ENCODE measurements at regions not wholly inside any gene's neighbourhood (a gene's known extent, or its start where the extent isn't known, plus 50 kb on each side); places are given as distances from the start of the nearest gene placed in this dataset.

DNA sequence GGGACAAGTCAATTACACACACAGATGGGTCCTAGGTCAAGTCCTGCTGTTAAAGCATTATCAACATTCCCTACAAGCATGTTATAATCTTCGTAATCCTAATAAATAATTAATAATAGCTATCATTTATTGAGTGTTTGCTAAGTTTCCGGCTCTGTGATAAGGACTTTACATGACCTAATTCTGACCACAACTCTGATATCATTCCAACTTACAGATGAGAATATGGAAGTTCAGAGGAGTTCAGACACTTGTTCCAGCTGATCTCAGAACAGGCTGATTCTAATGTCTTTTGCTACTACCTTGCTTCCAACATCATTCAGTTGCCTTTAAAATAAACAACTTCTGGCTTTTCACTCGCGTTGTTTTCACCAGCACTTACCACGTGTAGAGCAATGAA, 770.1 kb upstream of the CXADR start:
- no peak for DNase-seq (ENCODE audit: low spot score)

GRCh38 chr21:16743317-16743716, 769.5 kb upstream of the CXADR start:
- DNase-seq (ENCODE audit: low spot score), result no peak

GRCh38 chr21:16750926-16751325, 761.9 kb upstream of the CXADR start:
- DNase-seq (ENCODE audit: low spot score), result no peak

DNA sequence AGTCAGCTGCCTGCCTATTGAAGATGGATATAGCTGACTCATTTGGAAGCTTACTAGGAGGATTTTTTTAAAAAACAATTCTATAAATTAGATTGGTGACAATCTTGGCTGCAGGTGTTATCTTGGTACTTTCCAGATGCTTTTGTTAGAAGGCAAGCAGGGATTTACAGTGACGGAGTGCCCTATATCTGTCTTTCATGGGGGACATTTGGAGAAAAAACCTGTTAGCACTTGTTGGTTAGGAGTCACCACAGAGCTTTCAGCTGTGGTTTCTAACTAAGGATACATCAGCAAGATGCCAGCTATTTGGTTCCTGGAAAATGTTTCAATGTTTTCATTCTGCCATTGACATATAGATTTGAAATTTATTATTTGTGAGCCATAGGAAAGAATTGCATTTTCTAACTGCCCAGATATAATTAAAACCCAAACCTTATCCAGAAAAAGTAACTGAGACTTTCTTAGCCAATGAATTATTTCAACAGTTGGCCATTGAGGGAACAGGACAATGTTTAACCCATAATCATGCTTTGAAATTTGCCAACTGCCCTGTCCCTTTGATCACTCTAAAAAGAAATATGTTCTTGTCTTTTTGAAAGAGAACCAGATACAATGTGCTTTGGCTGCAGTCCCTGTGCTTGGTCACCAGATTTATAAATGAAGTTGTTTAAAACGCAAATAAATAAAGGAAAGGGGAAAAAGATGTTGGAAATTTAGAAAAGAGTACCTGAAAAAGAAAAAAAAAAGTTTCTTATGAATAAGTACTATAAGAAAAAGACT, 761.0 kb upstream of the CXADR start:
- DNase-seq (ENCODE audit: low spot score), result no peak

- no peak for DNase-seq (ENCODE audit: low spot score)
Observed at GRCh38 chr21:16752475-16752857, 760.4 kb upstream of the CXADR start.

GRCh38 chr21:16755061-16755460, 757.8 kb upstream of the CXADR start:
- no peak for DNase-seq (ENCODE audit: low spot score)

GRCh38 chr21:16767201-16767600, 745.6 kb upstream of the CXADR start:
- no peak for DNase-seq (ENCODE audit: low spot score)

- no peak for DNase-seq (ENCODE audit: low spot score)
Observed at GRCh38 chr21:16768096-16768495, 744.7 kb upstream of the CXADR start.

DNA sequence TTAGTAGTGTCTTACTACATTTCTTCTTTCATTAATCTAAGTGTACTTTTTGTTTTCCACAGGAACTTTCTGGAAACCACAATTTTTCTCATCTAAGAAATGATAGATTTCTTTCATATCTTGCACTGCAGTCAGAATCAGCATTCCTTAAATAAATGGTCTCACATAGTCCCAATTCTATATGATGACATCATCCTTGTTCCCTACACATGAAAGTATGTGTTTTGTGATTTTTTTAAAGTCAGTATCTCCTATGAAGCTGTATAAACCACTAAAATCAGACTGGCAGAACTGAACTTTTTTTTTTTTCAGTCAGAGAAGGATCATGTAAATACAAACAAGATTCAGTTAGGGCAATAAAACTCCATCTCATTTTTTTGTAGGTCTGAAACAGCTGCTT, 742.6 kb upstream of the CXADR start:
- no peak for DNase-seq (ENCODE audit: low spot score)

DNA sequence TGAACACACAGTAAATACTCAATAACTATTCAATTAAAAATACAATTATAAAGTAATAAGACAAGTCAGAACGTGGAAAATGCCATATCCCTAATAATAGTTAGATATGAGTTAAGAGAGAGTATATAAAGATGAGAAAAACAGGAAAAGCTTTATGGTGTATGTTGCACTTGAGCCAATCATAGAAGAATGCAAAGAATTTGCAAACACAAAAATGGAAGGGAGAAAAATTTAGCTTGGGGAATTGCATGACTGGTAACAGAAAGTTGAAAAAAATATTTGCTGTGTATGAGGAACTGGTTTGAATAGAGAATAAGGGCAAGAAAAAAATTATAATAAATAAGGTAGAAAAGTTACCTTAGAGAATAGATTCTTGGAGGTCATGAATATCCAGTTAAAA, 739.6 kb upstream of the CXADR start:
- DNase-seq (ENCODE audit: low spot score), result no peak

DNA sequence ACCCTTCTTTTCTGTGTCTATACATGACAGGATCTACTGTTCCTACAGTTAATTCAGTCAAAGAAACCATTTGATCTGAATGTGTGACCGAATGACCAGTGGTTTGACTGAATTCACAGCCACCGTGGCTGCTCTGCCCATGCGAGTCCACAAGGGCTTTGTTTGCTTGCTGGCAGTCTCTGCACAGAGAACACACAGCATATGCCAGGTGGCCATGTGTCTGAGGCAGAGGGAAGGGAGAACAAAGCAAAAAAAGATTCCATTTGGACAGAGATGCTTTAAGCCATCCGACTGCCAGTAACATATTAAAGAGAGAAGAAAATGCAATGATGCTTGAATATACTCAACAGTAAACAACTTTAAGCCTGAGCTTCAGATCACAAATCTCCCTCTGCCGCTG, 737.8 kb upstream of the CXADR start:
- DNase-seq (ENCODE audit: low spot score), result no peak

DNA sequence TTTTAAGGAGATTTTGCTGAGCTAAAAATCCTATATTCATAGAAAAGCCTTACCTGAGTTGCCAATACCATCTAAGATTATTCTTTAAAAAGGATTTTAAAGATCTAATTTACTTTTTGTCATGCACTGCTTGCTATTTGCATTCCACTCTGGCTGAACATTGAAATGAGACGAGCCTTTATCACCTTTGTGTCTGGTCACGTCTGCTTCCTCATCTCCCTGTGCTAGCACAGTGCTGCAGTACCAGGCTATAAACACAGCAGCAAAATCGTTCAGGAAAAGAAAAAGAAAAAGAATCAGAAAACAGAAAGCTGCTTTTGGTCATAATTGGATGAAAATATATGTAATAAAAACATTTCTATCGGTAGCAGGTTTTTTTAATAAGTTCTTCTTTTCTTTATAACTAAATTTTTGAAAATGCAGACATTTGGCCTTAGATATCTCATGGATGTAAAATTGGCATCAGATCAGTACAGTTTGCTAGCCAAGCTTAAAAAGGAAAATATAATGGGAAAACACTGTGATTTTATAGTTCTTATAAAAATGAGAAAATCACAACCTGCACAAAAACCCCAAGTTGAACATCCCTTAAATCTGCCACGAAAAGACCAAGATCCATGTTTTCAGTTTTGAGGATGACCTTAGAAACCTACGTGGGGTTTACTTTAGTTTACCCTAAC, 735.7 kb upstream of the CXADR start:
- DNase-seq (ENCODE audit: low spot score), result no peak

DNA sequence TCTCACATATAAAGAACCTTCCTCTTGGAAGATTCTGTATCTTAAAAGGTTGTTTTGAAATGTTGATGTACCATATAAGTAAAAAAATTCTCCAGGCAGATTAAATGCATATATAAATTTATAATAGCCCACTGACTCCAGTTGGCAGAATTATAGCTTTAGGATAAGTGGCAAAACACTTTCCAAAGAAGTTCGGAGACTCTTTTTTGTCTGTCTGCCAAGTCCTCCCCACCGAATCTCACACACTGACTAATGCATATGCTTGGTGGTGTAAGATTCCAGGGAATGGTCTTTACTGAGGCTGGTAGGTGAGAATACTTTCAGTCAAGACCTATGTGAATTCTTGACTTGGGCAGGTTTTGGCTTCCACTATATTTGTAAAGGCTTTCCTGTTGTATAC, 724.3 kb upstream of the CXADR start:
- DNase-seq (ENCODE audit: low spot score), result no peak

- DNase-seq (ENCODE audit: low spot score), result no peak
Observed at GRCh38 chr21:16789636-16790035, 723.2 kb upstream of the CXADR start.

GRCh38 chr21:16792101-16792500, 720.7 kb upstream of the CXADR start:
- DNase-seq (ENCODE audit: low spot score), result no peak

DNA sequence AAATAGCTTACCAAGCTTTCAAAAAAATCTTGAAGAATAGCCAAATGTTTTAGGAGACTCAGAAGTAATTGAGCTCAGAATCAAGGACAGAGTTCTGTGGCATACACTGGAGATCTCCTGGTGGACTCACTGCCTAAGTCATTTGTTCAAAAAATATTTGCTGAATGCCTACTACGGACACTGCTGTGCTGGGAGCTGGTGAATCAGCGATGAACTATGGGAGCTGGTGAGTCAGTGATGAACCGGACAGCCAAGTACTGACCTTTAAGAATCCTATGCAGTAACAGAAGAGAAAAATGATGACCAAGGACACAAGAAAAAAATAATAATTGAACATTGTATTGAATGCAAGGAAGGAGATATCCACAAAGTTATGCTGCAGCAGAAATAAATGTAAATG, 717.9 kb upstream of the CXADR start:
- no peak for DNase-seq (ENCODE audit: low spot score)

GRCh38 chr21:16796776-16797175, 716.1 kb upstream of the CXADR start:
- no peak for DNase-seq (ENCODE audit: low spot score)

- DNase-seq (ENCODE audit: low spot score), result no peak
Observed at GRCh38 chr21:16797540-16797939, 715.3 kb upstream of the CXADR start.

GRCh38 chr21:16797966-16798365, 714.9 kb upstream of the CXADR start:
- DNase-seq (ENCODE audit: low spot score), result no peak

DNA sequence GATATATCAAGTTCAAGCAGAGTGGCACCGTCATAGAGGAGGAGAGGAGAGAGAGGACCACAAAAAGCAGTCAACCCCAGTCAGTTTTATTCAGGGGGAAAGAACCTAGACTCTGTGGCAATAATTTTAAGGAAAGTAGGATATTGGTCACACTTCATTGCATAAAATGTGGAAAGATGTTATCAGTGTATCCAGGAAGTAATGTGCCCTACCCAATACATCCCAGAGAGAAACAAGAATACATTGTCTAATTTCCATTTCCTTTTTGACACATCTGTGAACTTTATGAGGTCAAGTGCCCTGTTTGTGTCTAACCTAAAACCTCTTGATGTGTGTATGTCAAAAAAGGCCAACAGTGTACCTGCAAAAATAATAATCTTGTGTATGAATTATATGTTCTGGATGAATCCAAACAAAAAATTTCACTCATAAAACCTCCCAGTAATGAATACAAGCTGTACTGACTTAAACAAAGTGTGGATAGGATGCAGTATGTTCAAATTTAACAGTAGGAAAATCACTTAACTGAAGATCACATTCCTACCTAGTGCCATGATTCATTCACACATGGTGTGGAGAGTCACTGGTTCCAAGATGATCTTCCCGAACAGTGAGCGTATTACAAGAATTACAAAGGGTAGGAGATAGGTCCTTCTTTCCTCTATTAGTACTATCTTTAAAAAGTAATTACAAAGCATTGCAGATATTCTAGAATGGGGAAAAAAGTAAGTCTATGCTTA, 712.1 kb upstream of the CXADR start:
- DNase-seq (ENCODE audit: low spot score), result no peak

GRCh38 chr21:16811011-16811410, 701.8 kb upstream of the CXADR start:
- no peak for DNase-seq (ENCODE audit: low spot score)

DNA sequence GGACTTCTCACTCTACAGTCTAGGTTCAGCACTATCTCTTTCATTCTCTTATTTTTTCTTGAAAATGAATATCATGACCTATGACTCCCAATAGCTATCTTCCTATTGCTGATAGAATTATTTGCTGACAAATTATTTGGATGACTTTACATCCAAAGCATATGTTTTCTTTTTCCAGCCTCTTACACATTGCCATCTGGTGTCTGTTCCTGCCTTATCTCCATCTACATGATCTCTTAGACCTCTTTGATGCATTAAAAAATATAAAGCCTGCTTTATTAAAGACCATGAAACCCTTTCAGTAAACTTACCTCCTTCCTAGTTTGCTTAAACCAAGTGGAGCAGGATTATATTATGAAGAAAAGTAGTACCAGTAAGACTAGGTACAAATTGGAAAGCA, 700.9 kb upstream of the CXADR start:
- DNase-seq (ENCODE audit: low spot score), result no peak

GRCh38 chr21:16815243-16815642, 697.6 kb upstream of the CXADR start:
- no peak for DNase-seq (ENCODE audit: low spot score)
